SHP77 (cell line): ENCODE measurements at regions not wholly inside any gene's neighbourhood (a gene's known extent, or its start where the extent isn't known, plus 50 kb on each side); places are given as distances from the start of the nearest gene placed in this dataset.

ENCODE experiments used
- DNase-seq, 2 experiments: peaks; one replicate each; lab custom pipeline; 2025; lab: John Stamatoyannopoulos, UW

DNA sequence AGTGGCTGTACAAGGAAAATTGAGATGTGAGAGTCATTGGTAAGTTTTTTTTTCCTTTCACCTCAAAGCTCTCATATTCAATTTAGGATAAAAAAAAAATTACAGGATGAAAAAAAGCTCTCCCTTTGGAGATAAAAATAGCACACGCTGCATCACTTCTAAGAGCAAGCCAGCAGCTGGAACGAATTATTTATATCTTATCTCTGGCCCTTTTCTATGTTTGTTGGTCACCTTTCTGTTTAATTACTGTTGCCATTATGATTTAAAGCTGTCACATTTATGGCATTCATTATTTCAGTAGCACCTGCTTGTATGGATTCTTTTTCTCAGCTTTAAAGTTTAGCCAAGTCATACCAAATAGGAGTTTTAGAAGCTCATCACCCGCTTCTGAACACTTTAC lies 171.6 kb upstream of the PDZRN3 start:
- DNase-seq = peak in 1 of 2 experiments; percentile 21

- DNase-seq = no peak
Measured at GRCh38 chr3:73791356-73791755, 166.6 kb upstream of the PDZRN3 start.

GRCh38 chr3:73789825-73790444 lies 165.2 kb upstream of the PDZRN3 start:
- no peak for DNase-seq

DNA sequence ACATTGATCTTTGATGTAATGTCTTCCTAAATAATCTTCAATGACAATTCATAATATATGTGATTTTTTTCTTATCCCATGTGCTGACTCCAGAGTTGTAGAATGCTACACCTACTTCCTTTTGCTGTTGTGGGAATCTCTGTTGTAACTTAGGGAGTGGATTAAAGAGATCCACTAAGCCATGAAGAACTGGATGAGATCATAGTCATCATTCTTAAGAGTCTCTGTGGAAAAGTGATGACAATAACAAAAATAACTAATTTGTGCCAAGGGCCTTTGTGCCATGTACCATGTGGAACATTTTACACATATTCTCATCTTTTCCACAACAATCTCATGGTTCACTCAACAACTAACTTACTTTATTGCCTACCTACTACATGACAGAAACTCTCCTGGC lies 162.9 kb upstream of the PDZRN3 start:
- DNase-seq = no peak

DNA sequence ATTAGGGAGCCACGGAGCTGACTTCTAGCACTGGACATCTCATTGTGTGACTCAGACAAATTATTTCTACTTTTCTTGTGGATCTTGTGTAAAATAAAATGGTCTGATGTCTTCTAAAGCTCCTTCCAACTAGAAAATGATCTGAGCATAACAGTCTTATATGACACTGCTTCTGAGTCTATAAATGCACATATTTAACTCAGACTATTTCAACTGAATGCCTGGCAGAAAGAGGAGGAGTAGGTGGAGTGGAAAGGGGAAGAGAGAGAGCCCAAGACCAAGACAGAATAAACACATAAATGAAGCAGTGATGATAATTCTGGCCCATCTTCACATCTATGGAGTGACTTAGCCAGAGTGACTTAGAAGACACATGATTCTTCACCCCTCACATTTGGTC lies 162.3 kb upstream of the PDZRN3 start:
- DNase-seq = no peak

- no peak for DNase-seq
Measured at GRCh38 chr3:73786321-73786807, 161.6 kb upstream of the PDZRN3 start.

GRCh38 chr3:73784686-73785392 lies 160.1 kb upstream of the PDZRN3 start:
- DNase-seq = no peak

DNA sequence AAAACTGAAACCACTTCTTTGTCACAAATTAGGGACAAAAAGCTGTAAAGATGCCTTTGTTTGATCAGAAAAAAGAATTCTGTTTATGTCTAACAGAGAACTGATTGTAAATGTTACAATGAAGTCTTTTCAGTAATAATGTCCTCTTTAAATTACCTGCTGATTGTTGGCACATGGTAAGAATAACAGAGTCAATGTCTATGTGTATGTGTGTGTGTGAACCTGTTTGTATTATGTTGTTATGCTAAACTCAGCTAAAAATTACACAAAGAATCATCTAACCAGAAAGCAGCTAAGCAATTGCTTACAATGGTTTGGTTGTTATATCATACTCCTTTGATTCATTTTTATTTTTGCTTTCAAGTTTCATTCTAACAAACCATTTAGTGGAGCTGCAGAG lies 159.1 kb upstream of the PDZRN3 start:
- DNase-seq = no peak

GRCh38 chr3:73781541-73781940 lies 156.8 kb upstream of the PDZRN3 start:
- no peak for DNase-seq

GRCh38 chr3:73774645-73775044 lies 149.9 kb upstream of the PDZRN3 start:
- no peak for DNase-seq

GRCh38 chr3:73773233-73773632 lies 148.5 kb upstream of the PDZRN3 start:
- DNase-seq = no peak

- no peak for DNase-seq
Measured at GRCh38 chr3:73772076-73772886, 147.5 kb upstream of the PDZRN3 start.

GRCh38 chr3:73768524-73769308 lies 144.0 kb upstream of the PDZRN3 start:
- DNase-seq = no peak

GRCh38 chr3:73766599-73767381 lies 142.0 kb upstream of the PDZRN3 start:
- no peak for DNase-seq

DNA sequence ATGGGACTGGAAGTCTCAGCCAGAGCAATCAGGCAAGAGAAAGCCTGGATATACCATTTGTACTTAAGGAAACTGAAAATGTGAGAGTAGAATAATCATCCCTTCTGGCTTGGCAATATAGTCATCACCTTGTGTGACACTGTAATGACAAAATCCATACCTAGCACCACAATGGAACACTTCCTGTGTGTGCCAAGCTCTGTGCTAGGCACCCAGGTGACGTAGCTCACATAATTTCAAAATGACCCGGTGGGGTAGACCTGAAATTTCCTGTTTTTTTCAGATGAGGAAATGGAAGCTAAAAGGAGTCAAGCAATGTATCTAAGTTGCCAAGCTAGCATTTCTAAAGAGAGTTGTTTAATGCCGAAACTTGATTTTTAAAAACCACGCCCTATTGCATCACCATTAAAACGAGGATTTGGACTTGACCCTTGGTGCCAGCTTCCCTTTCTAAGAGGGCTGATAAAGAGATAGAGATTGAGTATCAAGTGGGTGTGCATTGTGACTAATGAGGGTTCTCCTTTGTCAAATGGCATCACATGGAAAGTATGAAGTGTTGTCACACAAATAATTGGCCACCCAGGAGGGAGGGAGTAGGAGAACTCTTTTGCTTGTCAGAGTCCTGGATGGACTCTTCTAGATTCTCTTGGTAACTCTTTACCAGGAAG lies 141.3 kb upstream of the PDZRN3 start:
- no peak for DNase-seq

DNA sequence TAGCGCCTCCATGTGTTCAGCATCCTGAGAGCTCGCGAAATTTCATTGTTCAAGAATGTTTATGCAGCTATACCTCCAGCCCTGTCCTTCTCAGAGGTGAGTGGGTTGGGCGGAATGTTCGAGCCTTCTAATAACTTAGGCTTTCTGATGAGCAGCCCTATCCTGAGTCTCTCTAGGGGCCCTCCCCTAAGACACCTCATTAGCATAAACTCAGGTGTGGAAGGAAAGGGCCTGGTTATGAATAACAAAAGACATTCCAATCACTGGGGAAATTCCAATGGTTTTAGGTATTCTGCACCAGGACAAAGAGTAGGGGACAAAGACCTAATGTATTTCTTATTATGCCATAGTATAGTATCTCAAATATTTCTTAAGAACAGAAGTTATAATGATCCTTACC lies 138.1 kb upstream of the PDZRN3 start:
- no peak for DNase-seq

DNA sequence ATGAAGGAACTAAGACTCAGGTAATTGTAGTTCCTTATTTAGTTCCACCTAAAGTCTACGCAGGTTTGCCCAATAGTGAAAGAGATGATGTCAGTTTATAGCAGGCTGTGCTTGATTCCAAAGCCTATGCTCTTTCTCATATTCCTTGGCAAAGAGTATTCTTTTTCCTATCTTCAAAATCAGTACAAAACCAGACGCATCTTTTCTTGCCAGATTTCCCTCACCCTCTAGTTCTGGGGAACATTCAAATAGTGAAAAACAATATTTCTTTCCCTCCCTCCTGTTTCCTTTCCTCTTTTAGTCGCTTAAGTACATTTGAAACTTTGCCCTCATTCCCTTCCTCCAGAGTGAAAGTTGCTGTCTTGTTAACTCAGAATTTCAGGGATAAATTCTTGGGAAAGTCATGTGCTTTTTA lies 134.6 kb upstream of the PDZRN3 start:
- DNase-seq = no peak

GRCh38 chr3:73757536-73757935 lies 132.8 kb upstream of the PDZRN3 start:
- DNase-seq = no peak

DNA sequence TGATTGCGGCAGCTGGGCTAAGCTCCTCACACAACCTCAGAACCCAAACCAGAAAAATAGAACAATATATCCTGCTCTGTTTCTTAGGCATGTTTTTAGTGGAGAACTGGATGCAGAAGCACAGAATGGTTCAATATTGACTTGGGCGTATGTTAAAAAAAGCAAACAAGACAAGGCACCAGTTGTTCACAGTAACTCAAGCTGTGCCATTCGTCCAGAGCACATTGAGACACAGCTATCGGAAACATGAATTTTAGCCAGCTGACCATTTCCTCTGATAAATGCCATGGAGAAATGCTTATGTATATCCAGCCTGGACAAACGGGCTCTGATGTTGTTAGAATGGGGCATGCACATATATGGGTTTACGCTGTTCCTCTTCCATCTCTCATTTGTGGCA lies 129.2 kb upstream of the PDZRN3 start:
- DNase-seq = no peak

DNA sequence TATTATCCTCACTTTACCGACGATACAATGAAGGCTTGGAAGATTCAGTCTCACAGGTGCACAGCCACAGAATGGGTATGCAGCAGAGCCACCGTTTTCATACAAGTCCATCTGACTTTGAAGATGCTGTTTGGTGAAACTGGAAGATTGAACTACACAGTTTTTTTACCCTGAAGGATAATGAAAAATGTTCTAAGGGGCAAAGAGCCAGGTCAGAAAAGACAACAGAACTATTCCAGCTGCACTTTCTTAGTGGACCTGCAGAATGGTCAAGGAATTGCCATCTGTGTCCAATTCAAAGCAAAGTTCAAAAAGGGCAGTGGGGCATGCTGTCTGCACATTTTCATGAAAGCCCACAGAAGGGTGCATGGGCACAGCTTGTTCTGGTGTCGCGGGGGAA lies 127.6 kb upstream of the PDZRN3 start:
- no peak for DNase-seq

GRCh38 chr3:73746623-73747022 lies 121.9 kb upstream of the PDZRN3 start:
- DNase-seq = peak in 1 of 2 experiments; percentile 37
